HepG2 (cell line): ENCODE measurements at regions not wholly inside any gene's neighbourhood (a gene's known extent, or its start where the extent isn't known, plus 50 kb on each side); places are given as distances from the start of the nearest gene placed in this dataset.

Experiments used
- ATAC-seq: fragments of 200-7000 bp; cut with Tn5 transposase; 3 replicates; pipeline ENCODE4 v1.9.1; 2020; ENCODE audit warnings: mild to moderate bottlenecking, moderate library complexity
- BruUV-seq: library from RNA; stranded (reverse); fragments of 400-500 nt; replicated peaks from 2 replicates; lab custom pipeline; 2021; lab: Mats Ljungman, UMichigan
- CTCF ChIA-PET: fragments of 300-600 bp; formaldehyde crosslinking; extraction: SDS; loops from one replicate; lab custom pipeline; 2021; ENCODE audit warnings: low total read pairs, inconsistent platforms, low intra/inter-chr PET ratio; lab: Yijun Ruan, JAX
- POLR2A ChIA-PET: fragments of 350-600 bp; sonication (Branson Sonifier 250); formaldehyde crosslinking; loops from one replicate; lab custom pipeline; 2020; ENCODE audit warnings: antibody characterized with exemption, inconsistent platforms; lab: Yijun Ruan, JAX
- DNase-seq: peaks from one replicate; pipeline ENCODE4 v3.0.0-alpha.2; 2015; ENCODE audit warnings: low spot score
- FAIRE-seq: peaks from 3 replicates; lab custom pipeline; 2011; peaks lifted over from hg19 to GRCh38; lab: Jason Lieb, UNC
- H2AFZ ChIP-seq: one replicate; pipeline ENCODE4 v1.6.1; 2011; ENCODE audit warnings: low read length, inconsistent platforms
- H3K27ac ChIP-seq: fragments of 300-600 bp; 3 replicates; pipeline ENCODE4 v1.8.0; 2011; ENCODE audit warnings: mixed run types, mild to moderate bottlenecking, mixed read lengths, low read length, inconsistent platforms; ENCODE audit not compliant: insufficient read depth; ENCODE audit errors: extremely low read length
- H3K27me3 ChIP-seq, 2 experiments: fragments of 200-600 bp in 1 of 2; 2 replicates in 1 of 2; 3 replicates in 1 of 2; pipeline versions ENCODE4 v1.6.0 to v1.8.0; 2011; ENCODE audit warnings: low read length in 2 of 2, mild to moderate bottlenecking in 2 of 2, moderate library complexity in 2 of 2, inconsistent platforms in 1 of 2; ENCODE audit not compliant: insufficient read depth in 2 of 2, control insufficient read depth in 1 of 2
- H3K36me3 ChIP-seq, 2 experiments: fragments of 200-600 bp in 1 of 2; replicated peaks in 1 of 2; 2 replicates in 1 of 2; 3 replicates in 1 of 2; pipeline versions ENCODE4 v1.5.1 to v1.8.0; 2011; ENCODE audit warnings: low read length in 2 of 2, inconsistent platforms in 1 of 2; ENCODE audit not compliant: insufficient read depth in 2 of 2, control insufficient read depth in 1 of 2
- H3K4me1 ChIP-seq: 2 replicates; pipeline ENCODE4 v1.5.1; 2012; ENCODE audit warnings: low read length, inconsistent platforms; ENCODE audit not compliant: insufficient read depth
- H3K4me2 ChIP-seq: 2 replicates; pipeline ENCODE4 v1.6.0; 2011; ENCODE audit warnings: low read depth, low read length, inconsistent platforms
- H3K4me3 ChIP-seq, 3 experiments: fragments of 200-600 bp in 1 of 3; sonication (generic), shearing (Covaris generic) in 1 of 3; replicated peaks in 1 of 3; 2 replicates each; pipeline ENCODE4 v1.5.1; 2011 to 2016; ENCODE audit warnings: low read length in 3 of 3, inconsistent platforms in 2 of 3, low read depth in 2 of 3, mild to moderate bottlenecking in 2 of 3, control low read depth in 1 of 3, mixed read lengths in 1 of 3; ENCODE audit not compliant: insufficient read depth in 1 of 3
- H3K79me2 ChIP-seq: one replicate; pipeline ENCODE4 v1.6.1; 2011; ENCODE audit warnings: low read length, inconsistent platforms; ENCODE audit not compliant: insufficient read depth
- H3K9ac ChIP-seq: 2 replicates; pipeline ENCODE4 v1.6.0; 2011; ENCODE audit warnings: mild to moderate bottlenecking, low read depth, low read length, inconsistent platforms; ENCODE audit not compliant: insufficient read depth
- H3K9me3 ChIP-seq: 2 replicates; pipeline ENCODE4 v1.5.1; 2012; ENCODE audit warnings: mild to moderate bottlenecking, low read length
- H4K20me1 ChIP-seq: 2 replicates; pipeline ENCODE4 v1.6.0; 2011; ENCODE audit warnings: inconsistent platforms, mild to moderate bottlenecking, low read length, moderate library complexity; ENCODE audit not compliant: insufficient read depth
- GPBP1L1 ChIP-seq: sonication (generic); formaldehyde crosslinking; IDR thresholded peaks from 2 replicates; pipeline ENCODE4 v1.5.0; 2020; ENCODE audit warnings: mild to moderate bottlenecking, missing genetic modification reagents
- HMGXB4 ChIP-seq, 2 experiments: sonication (generic) in 1 of 2; formaldehyde crosslinking in 1 of 2; IDR thresholded peaks; 2 replicates each; pipeline versions ENCODE4 v1.4.0 to v1.6.1; 2018 to 2020; ENCODE audit warnings: missing genetic modification reagents in 2 of 2, borderline replicate concordance in 1 of 2, low read depth in 1 of 2, mild to moderate bottlenecking in 1 of 2, missing biosample characterization in 1 of 2
- KDM1A ChIP-seq: IDR thresholded peaks from 2 replicates; pipeline ENCODE4 v1.6.1; 2016; ENCODE audit warnings: missing compliant biosample characterization
- ZFP36L2 ChIP-seq: sonication (generic); formaldehyde crosslinking; IDR thresholded peaks from 2 replicates; pipeline ENCODE4 v1.4.0; 2020; ENCODE audit warnings: missing genetic modification reagents
- ZKSCAN5 ChIP-seq: sonication (generic); formaldehyde crosslinking; IDR thresholded peaks from 2 replicates; pipeline ENCODE4 v1.5.1; 2020; ENCODE audit warnings: mild to moderate bottlenecking, missing genetic modification reagents
- ZNF256 ChIP-seq: sonication (generic); formaldehyde crosslinking; conservative IDR thresholded peaks from 2 replicates; pipeline ENCODE4 v1.4.0; 2020; ENCODE audit warnings: missing genetic modification reagents
- ZNF30 ChIP-seq: sonication (generic); formaldehyde crosslinking; IDR thresholded peaks from 2 replicates; pipeline ENCODE4 v1.5.0; 2020; ENCODE audit warnings: mild to moderate bottlenecking, missing genetic modification reagents
- ZNF724P ChIP-seq: sonication (generic); formaldehyde crosslinking; IDR thresholded peaks from 2 replicates; pipeline ENCODE4 v1.8.0; 2022; ENCODE audit warnings: missing genetic modification reagents, borderline replicate concordance
- ZSCAN5A ChIP-seq: sonication (generic); formaldehyde crosslinking; IDR thresholded peaks from 2 replicates; pipeline ENCODE4 v1.8.0; 2022; ENCODE audit warnings: mild to moderate bottlenecking, missing genetic modification reagents, borderline replicate concordance
- WGBS: methylation state at CpG from one replicate; pipeline ENCODE4 v1.1.6; 2017; ENCODE audit warnings: low lambda C conversion rate; 5-methylcytosine and 5-hydroxymethylcytosine counted together
- in situ Hi-C: cut with HindIII; loops from 2 replicates; pipeline ENCODE4 v1.10.0; 2017; ENCODE audit warnings: low pct_unique_long_range_greater_than_20kb; ENCODE audit not compliant: extremely low pct_ligation_motif_present
- intact Hi-C: fragments of 100-400 bp; cut with micrococcal nuclease; formaldehyde crosslinking; loops from one replicate; pipeline ENCODE4 v1.10.0; 2022; ENCODE audit not compliant: unreplicated experiment
- TF ChIP-seq, protein P1 (sequence below): fragments of 450-650 bp; IDR thresholded peaks from 2 replicates; pipeline ENCODE4 v1.6.1; 2017
- TF ChIP-seq, protein P2 (sequence below): IDR thresholded peaks from 2 replicates; pipeline ENCODE4 v1.6.1; 2018; ENCODE audit warnings: missing genetic modification reagents
- TF ChIP-seq, protein P3 (sequence below): sonication (generic); formaldehyde crosslinking; IDR thresholded peaks from 2 replicates; pipeline ENCODE4 v1.4.0; 2020; ENCODE audit warnings: missing genetic modification reagents
- TF ChIP-seq, protein P4 (sequence below): sonication (generic); formaldehyde crosslinking; IDR thresholded peaks from 2 replicates; pipeline ENCODE4 v1.4.0; 2020; ENCODE audit warnings: missing genetic modification reagents
- TF ChIP-seq, protein P5 (sequence below): sonication (generic); formaldehyde crosslinking; IDR thresholded peaks from 2 replicates; pipeline ENCODE4 v1.5.0; 2020; ENCODE audit warnings: missing genetic modification reagents

DNA sequence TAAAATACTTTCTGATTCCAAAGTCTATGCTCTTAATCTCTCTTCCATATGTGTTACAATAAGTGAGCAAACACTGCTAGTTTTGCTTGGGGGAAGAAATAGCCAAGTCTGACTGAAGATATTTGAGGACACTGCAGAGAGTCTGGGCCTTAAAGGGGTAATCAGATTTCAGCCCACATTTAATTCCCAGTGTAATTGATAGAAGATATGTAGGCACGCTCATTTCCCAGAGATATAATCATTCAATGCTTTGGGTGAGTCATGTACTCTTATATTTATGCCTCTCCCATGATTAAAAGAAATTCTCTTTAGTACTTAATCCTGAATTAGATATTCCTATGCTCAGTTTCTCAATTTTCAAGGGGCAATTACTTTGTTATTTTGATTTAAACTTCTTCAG is 178.1 kb upstream of the POM121L12 start:
- no peak for ATAC-seq
- POLR2A ChIA-PET = no interaction called here
- peaks cover 39% of the 10 kb centered on the region for H3K9me3 ChIP-seq
- no peaks in the 10 kb centered on the region for H3K27me3 ChIP-seq
- no peak overlapping the region for H3K4me3 ChIP-seq
- CTCF ChIA-PET = no interaction called here
- no peaks in the 10 kb centered on the region for H3K4me1 ChIP-seq
- no peaks in the 10 kb centered on the region for H4K20me1 ChIP-seq
- H3K36me3 ChIP-seq = no peaks in the 10 kb centered on the region
- H3K79me2 ChIP-seq = no peaks in the 10 kb centered on the region
- no peak overlapping the region for H3K9ac ChIP-seq
- no peak overlapping the region for H3K27ac ChIP-seq
- 0% methylated on average over 1 of the region's 1 CpG for WGBS
- no peak for DNase-seq
- H3K4me2 ChIP-seq = no peak overlapping the region
- FAIRE-seq = no peak
- no TSS peak for BruUV-seq
- H2AFZ ChIP-seq = no peak overlapping the region
- in situ Hi-C loops (no loop called here), intact Hi-C loops (no loop called here)
- TF ChIP-seq HMGXB4 (CRISPR knock-in tag; IDR thresholded peaks at IDR 0.05; ENCODE audit: borderline replicate concordance in 1 of 2, low read depth in 1 of 2) (no peak), ZKSCAN5 (CRISPR knock-in tag) (no peak), ZNF256 (no peak), ZSCAN5A (CRISPR knock-in tag) (no peak), GPBP1L1 (no peak), ZNF30 (no peak), KDM1A (no peak), ZFP36L2 (no peak), ZNF724P (CRISPR knock-in tag) (no peak)
- TF ChIP-seq, protein P1, sequence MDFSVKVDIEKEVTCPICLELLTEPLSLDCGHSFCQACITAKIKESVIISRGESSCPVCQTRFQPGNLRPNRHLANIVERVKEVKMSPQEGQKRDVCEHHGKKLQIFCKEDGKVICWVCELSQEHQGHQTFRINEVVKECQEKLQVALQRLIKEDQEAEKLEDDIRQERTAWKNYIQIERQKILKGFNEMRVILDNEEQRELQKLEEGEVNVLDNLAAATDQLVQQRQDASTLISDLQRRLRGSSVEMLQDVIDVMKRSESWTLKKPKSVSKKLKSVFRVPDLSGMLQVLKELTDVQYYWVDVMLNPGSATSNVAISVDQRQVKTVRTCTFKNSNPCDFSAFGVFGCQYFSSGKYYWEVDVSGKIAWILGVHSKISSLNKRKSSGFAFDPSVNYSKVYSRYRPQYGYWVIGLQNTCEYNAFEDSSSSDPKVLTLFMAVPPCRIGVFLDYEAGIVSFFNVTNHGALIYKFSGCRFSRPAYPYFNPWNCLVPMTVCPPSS = no peak
- TF ChIP-seq, protein P2, sequence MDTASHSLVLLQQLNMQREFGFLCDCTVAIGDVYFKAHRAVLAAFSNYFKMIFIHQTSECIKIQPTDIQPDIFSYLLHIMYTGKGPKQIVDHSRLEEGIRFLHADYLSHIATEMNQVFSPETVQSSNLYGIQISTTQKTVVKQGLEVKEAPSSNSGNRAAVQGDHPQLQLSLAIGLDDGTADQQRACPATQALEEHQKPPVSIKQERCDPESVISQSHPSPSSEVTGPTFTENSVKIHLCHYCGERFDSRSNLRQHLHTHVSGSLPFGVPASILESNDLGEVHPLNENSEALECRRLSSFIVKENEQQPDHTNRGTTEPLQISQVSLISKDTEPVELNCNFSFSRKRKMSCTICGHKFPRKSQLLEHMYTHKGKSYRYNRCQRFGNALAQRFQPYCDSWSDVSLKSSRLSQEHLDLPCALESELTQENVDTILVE (CRISPR knock-in tag) = no peak
- TF ChIP-seq, protein P3, sequence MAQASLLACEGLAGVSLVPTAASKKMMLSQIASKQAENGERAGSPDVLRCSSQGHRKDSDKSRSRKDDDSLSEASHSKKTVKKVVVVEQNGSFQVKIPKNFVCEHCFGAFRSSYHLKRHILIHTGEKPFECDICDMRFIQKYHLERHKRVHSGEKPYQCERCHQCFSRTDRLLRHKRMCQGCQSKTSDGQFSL = no peak
- TF ChIP-seq, protein P4, sequence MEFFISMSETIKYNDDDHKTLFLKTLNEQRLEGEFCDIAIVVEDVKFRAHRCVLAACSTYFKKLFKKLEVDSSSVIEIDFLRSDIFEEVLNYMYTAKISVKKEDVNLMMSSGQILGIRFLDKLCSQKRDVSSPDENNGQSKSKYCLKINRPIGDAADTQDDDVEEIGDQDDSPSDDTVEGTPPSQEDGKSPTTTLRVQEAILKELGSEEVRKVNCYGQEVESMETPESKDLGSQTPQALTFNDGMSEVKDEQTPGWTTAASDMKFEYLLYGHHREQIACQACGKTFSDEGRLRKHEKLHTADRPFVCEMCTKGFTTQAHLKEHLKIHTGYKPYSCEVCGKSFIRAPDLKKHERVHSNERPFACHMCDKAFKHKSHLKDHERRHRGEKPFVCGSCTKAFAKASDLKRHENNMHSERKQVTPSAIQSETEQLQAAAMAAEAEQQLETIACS (CRISPR knock-in tag) = no peak
- TF ChIP-seq, protein P5, sequence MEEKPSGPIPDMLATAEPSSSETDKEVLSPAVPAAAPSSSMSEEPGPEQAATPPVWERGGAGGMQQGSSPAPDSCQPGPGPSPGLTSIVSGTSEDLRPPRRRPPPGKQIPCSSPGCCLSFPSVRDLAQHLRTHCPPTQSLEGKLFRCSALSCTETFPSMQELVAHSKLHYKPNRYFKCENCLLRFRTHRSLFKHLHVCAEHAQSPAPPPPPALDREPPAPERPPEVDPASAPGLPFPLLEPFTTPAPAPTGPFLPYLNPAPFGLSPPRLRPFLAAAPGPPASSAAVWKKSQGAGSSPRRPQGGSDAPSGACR (CRISPR knock-in tag) = no peak
